GM12892 (cell line): ENCODE measurements at regions not wholly inside any gene's neighbourhood (a gene's known extent, or its start where the extent isn't known, plus 50 kb on each side); places are given as distances from the start of the nearest gene placed in this dataset.

Source experiments
- DNase-seq: peaks from one replicate; pipeline ENCODE4 v3.0.0; 2011; ENCODE audit not compliant: insufficient read length
- FAIRE-seq: peaks from 2 replicates; lab custom pipeline; 2011; peaks lifted over from hg19 to GRCh38; lab: Jason Lieb, UNC
- POLR2A ChIP-seq: IDR thresholded peaks from 2 replicates; pipeline ENCODE4 v1.6.1; 2011; ENCODE audit warnings: low read depth, low read length, control low read depth
- POLR2AphosphoS5 ChIP-seq: IDR thresholded peaks from 2 replicates; pipeline ENCODE4 v1.6.1; 2011; ENCODE audit warnings: low read depth, low read length, control low read depth
- TAF1 ChIP-seq: IDR thresholded peaks from 2 replicates; pipeline ENCODE4 v1.6.1; 2011; ENCODE audit warnings: low read depth, mild to moderate bottlenecking, control low read depth, low read length, borderline replicate concordance

- TF ChIP-seq POLR2AphosphoS5 (no peak), POLR2A (no peak), TAF1 (no peak)
- no peak for DNase-seq
- no peak for FAIRE-seq
These were observed 111.8 kb downstream of the SLC25A47 start for GRCh38 chr14:100434911-100435438.

DNA sequence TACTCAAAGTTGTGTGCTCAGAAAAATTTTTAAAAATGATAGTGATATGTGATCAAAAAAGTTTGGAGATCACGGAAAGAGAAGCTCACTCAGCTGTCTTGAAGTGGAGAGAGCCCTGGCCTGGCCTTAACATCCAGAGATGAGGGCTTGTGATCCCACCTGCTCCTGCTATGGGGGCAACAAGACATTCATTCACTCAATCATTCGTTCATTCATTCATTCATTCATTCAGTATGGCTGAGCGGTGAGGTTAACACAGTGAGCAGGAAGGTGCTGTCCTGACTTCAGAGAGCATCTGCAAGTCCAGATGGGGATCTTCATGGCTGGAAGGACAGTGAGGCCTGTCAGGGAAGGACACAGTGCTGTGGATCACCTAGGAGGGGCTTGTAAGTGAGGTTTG is 112.3 kb downstream of the SLC25A47 start:
- no peak for FAIRE-seq
- no peak for DNase-seq
- TF ChIP-seq POLR2A: no peak
- no peak for TF ChIP-seq TAF1
- TF ChIP-seq POLR2AphosphoS5: no peak

- FAIRE-seq (no peak), DNase-seq (no peak)
- TF ChIP-seq TAF1 (no peak), POLR2AphosphoS5 (no peak), POLR2A (no peak)
These were observed 113.7 kb downstream of the SLC25A47 start for GRCh38 chr14:100436745-100437406.

GRCh38 chr14:100438271-100438670 is 115.1 kb downstream of the SLC25A47 start:
- TF ChIP-seq POLR2AphosphoS5: no peak
- no peak for TF ChIP-seq TAF1
- no peak for TF ChIP-seq POLR2A
- DNase-seq: no peak
- no peak for FAIRE-seq

DNA sequence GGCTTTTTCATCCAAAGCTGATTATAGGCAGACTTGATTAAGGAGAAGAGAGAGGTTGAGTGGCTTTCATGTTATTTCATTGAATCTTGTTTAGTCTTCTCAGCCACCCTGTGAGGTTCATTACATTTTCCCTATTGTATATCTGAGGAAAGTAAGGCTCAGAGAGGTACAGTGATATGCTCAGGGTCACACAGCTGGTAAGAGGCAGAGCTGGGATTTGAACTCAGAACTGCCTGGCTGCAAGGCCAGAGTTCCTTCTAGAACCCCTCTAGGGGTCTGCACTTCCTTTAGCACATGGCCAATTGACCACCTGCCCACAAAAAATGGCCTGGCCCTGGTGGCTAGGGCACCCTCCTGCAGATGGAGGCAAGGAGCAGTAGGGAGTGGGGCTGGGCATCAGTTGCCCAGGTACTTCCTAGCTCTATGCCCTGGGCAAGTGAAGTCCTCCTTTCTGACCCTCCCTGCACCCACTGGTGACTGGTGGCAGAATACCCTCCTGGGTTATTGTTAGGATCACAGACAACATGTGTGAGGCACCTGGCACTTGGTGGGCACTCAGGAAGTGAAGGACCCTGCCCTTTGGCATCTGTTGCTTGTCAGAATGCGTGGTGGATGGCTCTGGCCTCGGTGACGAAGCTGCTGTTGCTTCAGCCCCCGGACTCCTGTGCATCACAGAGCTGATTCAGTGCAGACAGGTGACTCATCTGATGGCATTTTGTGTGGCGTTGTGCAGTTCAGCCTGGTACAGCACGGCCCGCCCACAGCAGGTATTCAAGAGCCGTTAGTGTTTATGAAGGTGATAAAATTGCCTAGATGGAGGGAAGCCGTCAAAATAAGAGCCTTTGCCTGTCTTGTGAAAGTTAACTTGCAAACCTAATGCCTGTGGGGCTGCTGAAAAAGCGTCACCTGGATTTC is 115.8 kb downstream of the SLC25A47 start:
- no peak for DNase-seq
- no peak for TF ChIP-seq POLR2AphosphoS5
- no peak for TF ChIP-seq POLR2A
- no peak for TF ChIP-seq TAF1
- no peak for FAIRE-seq

GRCh38 chr14:100439781-100440180 is 116.6 kb downstream of the SLC25A47 start:
- FAIRE-seq (no peak), DNase-seq (no peak)
- no peak for TF ChIP-seq TAF1
- no peak for TF ChIP-seq POLR2AphosphoS5
- no peak for TF ChIP-seq POLR2A

DNA sequence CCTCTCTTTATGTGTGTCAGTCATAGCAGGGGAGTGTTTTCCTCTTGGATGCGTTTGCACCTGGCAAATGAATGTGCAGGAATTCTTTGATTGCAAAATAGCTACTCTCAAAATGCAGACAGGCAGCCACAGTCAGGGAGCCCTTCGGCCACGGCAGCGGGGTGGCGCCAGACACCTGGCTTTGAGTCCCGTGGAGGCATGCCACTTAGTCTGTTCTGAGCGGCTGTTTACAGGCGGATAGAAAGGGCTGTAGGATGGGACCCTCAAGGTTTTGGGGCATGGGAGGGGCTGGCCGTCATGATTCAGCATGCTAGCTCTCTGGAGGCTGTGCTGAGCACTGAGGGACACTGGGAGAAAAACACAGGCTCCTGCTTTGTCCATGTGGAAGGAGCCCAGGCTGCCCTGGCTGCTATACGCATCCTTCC is 117.1 kb downstream of the SLC25A47 start:
- no peak for DNase-seq
- TF ChIP-seq POLR2A (no peak), POLR2AphosphoS5 (no peak), TAF1 (no peak)
- peak; percentile 48 for FAIRE-seq

- no peak for TF ChIP-seq POLR2A
- no peak for TF ChIP-seq POLR2AphosphoS5
- no peak for TF ChIP-seq TAF1
- no peak for FAIRE-seq
- DNase-seq: no peak
These were observed 117.6 kb downstream of the SLC25A47 start for GRCh38 chr14:100440758-100441203.

DNA sequence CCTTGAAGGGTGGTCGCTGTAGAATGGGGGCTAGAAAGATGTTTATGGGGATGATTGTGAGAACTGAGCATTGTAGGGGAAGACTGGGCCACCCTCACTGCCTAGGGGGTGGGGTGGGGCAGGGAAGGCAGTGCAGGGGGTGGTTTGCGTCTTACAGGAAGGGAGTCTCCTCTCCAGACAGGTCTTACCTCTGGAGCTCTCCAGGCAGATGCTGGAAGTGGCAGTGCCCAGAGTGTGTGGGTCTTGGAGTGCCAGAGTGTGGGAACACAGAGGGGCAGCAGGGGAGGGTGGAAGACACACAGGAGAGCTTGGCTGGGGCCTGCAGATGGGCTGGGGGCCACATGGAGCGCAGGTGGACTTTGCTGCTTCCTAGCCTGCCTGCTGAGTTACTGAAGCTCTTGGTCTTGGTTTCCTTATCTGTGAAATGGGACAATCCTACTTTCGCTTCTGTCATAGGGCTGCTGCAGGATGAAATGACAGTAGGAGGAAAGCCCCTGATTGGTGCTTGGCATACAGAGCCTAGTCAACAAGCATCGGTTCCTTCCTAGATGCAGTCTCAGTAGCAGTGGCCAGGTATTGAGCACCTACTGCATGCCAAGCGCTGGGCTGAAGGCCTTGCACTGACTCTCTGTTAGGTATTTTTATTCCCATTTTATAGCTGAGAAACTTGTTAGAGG is 118.3 kb downstream of the SLC25A47 start:
- no peak for DNase-seq
- no peak for FAIRE-seq
- TF ChIP-seq POLR2AphosphoS5: no peak
- no peak for TF ChIP-seq POLR2A
- no peak for TF ChIP-seq TAF1

DNA sequence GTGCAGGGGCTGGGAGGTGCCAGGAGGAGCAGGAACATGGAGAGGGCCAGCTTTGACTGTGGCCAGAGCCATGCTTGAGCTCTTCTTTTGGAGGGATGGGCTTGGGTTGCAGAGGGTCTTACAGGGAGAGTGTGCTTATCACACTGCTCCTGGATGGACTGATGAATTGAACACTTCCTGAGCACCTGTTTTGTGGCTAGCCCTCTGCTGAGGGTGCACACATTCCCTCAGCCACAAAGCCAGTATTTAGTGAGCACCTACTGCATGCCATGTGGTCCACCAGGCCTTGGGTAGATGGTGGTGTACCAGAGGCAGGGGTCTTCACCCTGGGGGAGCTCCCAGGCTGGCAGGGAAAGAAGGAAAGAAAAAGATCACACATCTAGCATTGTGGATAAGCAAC is 118.9 kb downstream of the SLC25A47 start:
- FAIRE-seq: no peak
- TF ChIP-seq TAF1: no peak
- no peak for TF ChIP-seq POLR2AphosphoS5
- TF ChIP-seq POLR2A: no peak
- DNase-seq: no peak

- no peak for TF ChIP-seq POLR2A
- FAIRE-seq (no peak), DNase-seq (no peak)
These were observed 119.7 kb downstream of the SLC25A47 start for GRCh38 chr14:100442498-100443490.

GRCh38 chr14:100443603-100444002 is 120.5 kb downstream of the SLC25A47 start:
- TF ChIP-seq POLR2A (no peak), POLR2AphosphoS5 (no peak), TAF1 (no peak)
- no peak for DNase-seq
- FAIRE-seq: no peak
